ENCODE measurements at regions not wholly inside any gene's neighbourhood (a gene's known extent, or its start where the extent isn't known, plus 50 kb on each side); places are given as distances from the start of the nearest gene placed in this dataset.
"Not testable (repeated sequence)": the region's sequence is repeated elsewhere in the genome, so short reads cannot be mapped to it uniquely, and the experiment has no call there.

- H3K27me3 ChIP-seq (ENCODE audit: insufficient read depth, low read length) = no peaks in the 10 kb centered on the region
- H3K36me3 ChIP-seq (ENCODE audit: insufficient read depth, low read length) = no peaks in the 10 kb centered on the region
- no peaks in the 10 kb centered on the region for H3K9me3 ChIP-seq (ENCODE audit: low read length)
- H2AFZ ChIP-seq (ENCODE audit: low read depth, low read length) = no peak overlapping the region
- no peaks in the 10 kb centered on the region for H3K4me1 ChIP-seq (ENCODE audit: insufficient read depth, low read length)
- H3K4me3 ChIP-seq (ENCODE audit: low read length) = no peak overlapping the region
Measured at GRCh38 chr11:39365809-39366436, 2093.5 kb downstream of the LRRC4C start.

DNA sequence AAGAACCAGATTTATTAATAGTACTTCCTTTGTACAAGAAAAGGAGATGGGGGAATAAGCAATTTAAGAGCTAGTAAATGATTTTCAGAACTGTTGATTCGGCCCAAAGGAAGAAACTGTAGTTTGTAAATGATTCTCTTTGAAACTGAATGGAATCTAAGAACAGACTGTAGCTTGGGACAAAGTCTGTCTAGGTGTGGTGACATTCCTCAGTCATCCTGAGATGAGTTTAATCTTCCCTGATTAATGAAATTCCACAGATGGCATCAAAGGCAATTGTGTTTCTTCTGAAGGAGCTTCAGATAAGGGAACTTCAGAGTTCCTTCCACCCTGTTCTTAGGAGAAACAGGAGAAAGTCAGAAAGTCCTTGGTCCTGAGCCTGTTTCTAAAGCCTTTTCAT is 2095.9 kb downstream of the LRRC4C start:
- Histone ChIP-seq H2AFZ (ENCODE audit: low read depth, low read length) (no peak overlapping the region), H3K4me3 (ENCODE audit: low read length) (no peak overlapping the region), H3K9me3 (ENCODE audit: low read length) (no peaks in the 10 kb centered on the region), H3K36me3 (ENCODE audit: insufficient read depth, low read length) (no peaks in the 10 kb centered on the region), H3K4me1 (ENCODE audit: insufficient read depth, low read length) (no peaks in the 10 kb centered on the region), H3K27me3 (ENCODE audit: insufficient read depth, low read length) (no peaks in the 10 kb centered on the region)

DNA sequence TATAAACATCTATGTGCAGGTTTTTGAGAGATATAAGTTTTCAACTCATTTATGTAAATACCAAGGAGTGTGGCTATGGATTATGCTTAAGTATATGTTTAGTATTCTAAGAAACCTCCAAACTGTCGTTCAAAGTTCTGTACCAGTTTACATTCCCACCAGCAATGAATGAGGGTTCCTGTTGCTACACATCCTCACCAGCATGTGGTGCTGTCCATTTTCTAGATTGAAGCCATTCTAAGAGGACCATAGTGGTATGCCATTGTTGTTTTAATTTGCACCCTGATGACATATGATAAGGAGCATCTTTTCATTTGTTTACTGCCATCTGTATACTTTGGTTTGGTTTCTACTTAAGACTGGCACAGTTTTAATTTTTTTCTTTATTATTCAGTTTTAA is 2097.9 kb downstream of the LRRC4C start:
- Histone ChIP-seq H3K9me3 (ENCODE audit: low read length) (no peaks in the 10 kb centered on the region), H3K4me3 (ENCODE audit: low read length) (no peak overlapping the region), H3K27me3 (ENCODE audit: insufficient read depth, low read length) (no peaks in the 10 kb centered on the region)

GRCh38 chr11:39345834-39346442 is 2113.5 kb downstream of the LRRC4C start:
- H3K36me3 ChIP-seq (ENCODE audit: insufficient read depth, low read length) = no peaks in the 10 kb centered on the region
- H3K4me3 ChIP-seq (ENCODE audit: low read length) = no peak overlapping the region
- no peak overlapping the region for H2AFZ ChIP-seq (ENCODE audit: low read depth, low read length)
- H3K9me3 ChIP-seq (ENCODE audit: low read length) = no peaks in the 10 kb centered on the region
- H3K27me3 ChIP-seq (ENCODE audit: insufficient read depth, low read length) = no peaks in the 10 kb centered on the region
- H3K4me1 ChIP-seq (ENCODE audit: insufficient read depth, low read length) = peaks cover 4% of the 10 kb centered on the region

More for the DNA sequence above, 2097.9 kb downstream of the LRRC4C start:
- Histone ChIP-seq H3K4me1 (ENCODE audit: insufficient read depth, low read length) (no peaks in the 10 kb centered on the region), H3K36me3 (ENCODE audit: insufficient read depth, low read length) (no peaks in the 10 kb centered on the region), H2AFZ (ENCODE audit: low read depth, low read length) (no peak overlapping the region)

- Histone ChIP-seq H2AFZ (ENCODE audit: low read depth, low read length) (no peak overlapping the region), H3K36me3 (ENCODE audit: insufficient read depth, low read length) (no peaks in the 10 kb centered on the region), H3K4me1 (ENCODE audit: insufficient read depth, low read length) (peaks cover 4% of the 10 kb centered on the region), H3K9me3 (ENCODE audit: low read length) (peaks cover 4% of the 10 kb centered on the region), H3K4me3 (ENCODE audit: low read length) (no peak overlapping the region), H3K27me3 (ENCODE audit: insufficient read depth, low read length) (no peaks in the 10 kb centered on the region)
Measured at GRCh38 chr11:39341461-39341860, 2118.0 kb downstream of the LRRC4C start.

GRCh38 chr11:39333006-39333405 is 2126.4 kb downstream of the LRRC4C start:
- not testable (repeated sequence) for H3K36me3 ChIP-seq (ENCODE audit: insufficient read depth, low read length); H3K4me1 ChIP-seq (ENCODE audit: insufficient read depth, low read length); H3K4me3 ChIP-seq (ENCODE audit: low read length); H3K27me3 ChIP-seq (ENCODE audit: insufficient read depth, low read length); H3K9me3 ChIP-seq (ENCODE audit: low read length); H2AFZ ChIP-seq (ENCODE audit: low read depth, low read length)

DNA sequence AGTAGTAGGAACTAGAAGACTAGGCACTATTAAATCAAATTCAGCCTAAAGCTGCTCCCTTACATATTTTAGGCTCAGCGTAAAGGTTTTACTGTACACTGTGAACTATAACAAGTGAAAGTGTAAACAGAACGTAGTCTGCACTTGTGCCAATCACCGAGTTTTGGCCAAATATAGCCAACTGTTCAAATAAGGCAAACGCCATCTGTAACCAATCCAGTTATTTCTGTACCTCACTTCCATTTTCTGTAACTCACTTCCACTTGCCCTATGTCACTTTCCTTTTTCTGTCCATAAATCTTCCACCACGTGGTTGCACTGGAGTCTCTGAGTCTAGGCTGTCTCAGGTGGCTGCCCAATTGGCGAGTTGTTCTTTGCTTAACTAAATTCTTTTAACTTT is 2132.2 kb downstream of the LRRC4C start:
- H3K4me3 ChIP-seq (ENCODE audit: low read length) = no peak overlapping the region
- H2AFZ ChIP-seq (ENCODE audit: low read depth, low read length) = no peak overlapping the region
- no peaks in the 10 kb centered on the region for H3K9me3 ChIP-seq (ENCODE audit: low read length)
- no peaks in the 10 kb centered on the region for H3K27me3 ChIP-seq (ENCODE audit: insufficient read depth, low read length)
- H3K4me1 ChIP-seq (ENCODE audit: insufficient read depth, low read length) = no peaks in the 10 kb centered on the region
- H3K36me3 ChIP-seq (ENCODE audit: insufficient read depth, low read length) = no peaks in the 10 kb centered on the region

- not testable (repeated sequence) for H3K9me3 ChIP-seq (ENCODE audit: low read length); H3K4me1 ChIP-seq (ENCODE audit: insufficient read depth, low read length); H3K27me3 ChIP-seq (ENCODE audit: insufficient read depth, low read length); H3K4me3 ChIP-seq (ENCODE audit: low read length); H2AFZ ChIP-seq (ENCODE audit: low read depth, low read length); H3K36me3 ChIP-seq (ENCODE audit: insufficient read depth, low read length)
Measured at GRCh38 chr11:39311888-39312287, 2147.6 kb downstream of the LRRC4C start.

DNA sequence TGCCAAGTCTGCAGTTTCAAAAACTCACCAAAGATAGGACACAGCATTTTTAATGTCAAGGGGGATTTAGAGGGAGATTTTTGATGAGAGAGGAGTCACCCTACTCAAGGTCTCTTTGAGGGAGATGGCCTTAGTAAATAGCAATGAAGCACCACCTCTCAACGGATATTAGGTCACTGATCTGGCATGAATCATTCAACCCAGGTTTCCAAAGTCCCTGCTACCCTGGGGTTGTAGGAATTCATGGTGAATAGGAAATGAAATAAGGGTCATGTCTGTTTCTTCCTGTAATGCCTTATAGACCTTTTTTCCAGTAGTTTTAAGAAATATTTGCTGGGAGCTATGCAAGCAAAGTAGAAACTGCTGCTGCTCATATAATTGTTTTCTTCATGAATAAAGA is 2154.9 kb downstream of the LRRC4C start:
- Histone ChIP-seq H2AFZ (ENCODE audit: low read depth, low read length) (no peak overlapping the region), H3K9me3 (ENCODE audit: low read length) (no peaks in the 10 kb centered on the region), H3K4me1 (ENCODE audit: insufficient read depth, low read length) (no peaks in the 10 kb centered on the region), H3K36me3 (ENCODE audit: insufficient read depth, low read length) (no peaks in the 10 kb centered on the region), H3K27me3 (ENCODE audit: insufficient read depth, low read length) (no peaks in the 10 kb centered on the region), H3K4me3 (ENCODE audit: low read length) (no peak overlapping the region)

GRCh38 chr11:39294648-39295047 is 2164.8 kb downstream of the LRRC4C start:
- Histone ChIP-seq H3K27me3 (ENCODE audit: insufficient read depth, low read length) (no peaks in the 10 kb centered on the region), H3K9me3 (ENCODE audit: low read length) (no peaks in the 10 kb centered on the region), H2AFZ (ENCODE audit: low read depth, low read length) (no peak overlapping the region), H3K36me3 (ENCODE audit: insufficient read depth, low read length) (no peaks in the 10 kb centered on the region), H3K4me1 (ENCODE audit: insufficient read depth, low read length) (no peaks in the 10 kb centered on the region), H3K4me3 (ENCODE audit: low read length) (no peak overlapping the region)

- no peaks in the 10 kb centered on the region for H3K27me3 ChIP-seq (ENCODE audit: insufficient read depth, low read length)
- H3K4me3 ChIP-seq (ENCODE audit: low read length) = no peak overlapping the region
- no peaks in the 10 kb centered on the region for H3K36me3 ChIP-seq (ENCODE audit: insufficient read depth, low read length)
- H3K9me3 ChIP-seq (ENCODE audit: low read length) = no peaks in the 10 kb centered on the region
- no peaks in the 10 kb centered on the region for H3K4me1 ChIP-seq (ENCODE audit: insufficient read depth, low read length)
- no peak overlapping the region for H2AFZ ChIP-seq (ENCODE audit: low read depth, low read length)
Measured at GRCh38 chr11:39288011-39288410, 2171.4 kb downstream of the LRRC4C start.

DNA sequence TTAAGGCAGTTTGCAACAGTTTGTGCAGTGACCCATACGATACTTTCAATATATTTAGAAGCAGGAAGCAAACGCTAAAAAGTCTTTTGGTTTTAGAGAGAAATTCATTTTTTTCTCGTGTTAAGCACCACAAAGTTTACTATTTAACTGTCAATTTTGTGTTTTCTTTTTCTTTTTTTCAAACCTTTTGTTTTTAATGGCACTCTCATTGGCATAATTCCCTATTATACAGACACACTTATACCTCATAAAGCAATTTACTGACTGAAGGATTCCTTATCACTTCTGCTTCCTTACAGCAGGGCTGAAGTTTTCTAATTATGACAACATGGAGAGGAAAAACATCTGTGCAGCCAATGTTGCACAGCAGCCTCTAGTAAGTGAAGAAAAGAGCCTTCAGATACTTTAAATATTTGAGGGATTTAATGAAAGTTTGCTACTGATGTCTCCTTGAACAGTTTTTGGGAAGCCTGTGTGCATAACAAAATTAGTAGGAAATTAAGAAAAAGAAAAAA is 2191.2 kb downstream of the LRRC4C start:
- Histone ChIP-seq H2AFZ (ENCODE audit: low read depth, low read length) (no peak overlapping the region), H3K36me3 (ENCODE audit: insufficient read depth, low read length) (no peaks in the 10 kb centered on the region), H3K27me3 (ENCODE audit: insufficient read depth, low read length) (no peaks in the 10 kb centered on the region), H3K4me3 (ENCODE audit: low read length) (no peak overlapping the region), H3K4me1 (ENCODE audit: insufficient read depth, low read length) (no peaks in the 10 kb centered on the region), H3K9me3 (ENCODE audit: low read length) (no peaks in the 10 kb centered on the region)

DNA sequence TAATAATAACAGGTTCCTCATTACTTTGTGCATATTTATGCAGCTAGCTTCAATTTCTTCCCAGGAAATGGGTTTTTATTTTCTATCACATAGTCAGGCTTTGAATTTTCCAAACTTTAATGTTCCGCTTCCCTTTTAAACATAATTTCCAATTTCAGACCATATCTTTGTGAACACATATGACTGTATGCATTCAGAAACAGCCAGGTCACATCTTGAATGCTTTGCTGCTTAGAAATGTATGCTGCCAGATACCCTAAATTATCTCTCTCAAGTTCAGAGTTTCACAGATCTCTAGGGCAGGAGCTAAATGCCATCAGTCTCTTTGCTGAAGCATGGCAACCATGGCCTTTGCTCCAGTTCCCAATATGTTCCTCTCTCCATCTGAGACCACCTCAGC is 2203.8 kb downstream of the LRRC4C start:
- Histone ChIP-seq H3K36me3 (ENCODE audit: insufficient read depth, low read length) (no peaks in the 10 kb centered on the region), H3K9me3 (ENCODE audit: low read length) (no peaks in the 10 kb centered on the region), H2AFZ (ENCODE audit: low read depth, low read length) (no peak overlapping the region), H3K4me3 (ENCODE audit: low read length) (no peak overlapping the region), H3K4me1 (ENCODE audit: insufficient read depth, low read length) (no peaks in the 10 kb centered on the region), H3K27me3 (ENCODE audit: insufficient read depth, low read length) (no peaks in the 10 kb centered on the region)
